IMR-90 (cell line): ENCODE measurements at regions not wholly inside any gene's neighbourhood (a gene's known extent, or its start where the extent isn't known, plus 50 kb on each side); places are given as distances from the start of the nearest gene placed in this dataset.

ENCODE experiments used
- ATAC-seq: fragments of 200-7000 bp; cut with Tn5 transposase; 2 replicates; pipeline ENCODE4 v1.9.1; 2020; ENCODE audit warnings: low read depth, mild to moderate bottlenecking, moderate library complexity
- BruUV-seq: library from RNA; stranded (reverse); fragments of 400-500 nt; replicated peaks from 2 replicates; lab custom pipeline; 2021; lab: Mats Ljungman, UMichigan
- CTCF ChIA-PET: fragments of 300-600 bp; formaldehyde crosslinking; extraction: SDS; loops from one replicate; lab custom pipeline; 2021; ENCODE audit warnings: antibody characterized with exemption; lab: Yijun Ruan, JAX
- POLR2A ChIA-PET: fragments of 300-600 bp; sonication (Branson Sonifier 250); formaldehyde crosslinking; loops from one replicate; lab custom pipeline; 2022; ENCODE audit warnings: antibody characterized with exemption; ENCODE audit not compliant: unreplicated experiment; lab: Charles Lee
- DNase-seq: peaks from one replicate; pipeline ENCODE4 v3.0.0; 2013
- H2AFZ ChIP-seq: replicated peaks from 2 replicates; pipeline ENCODE3; 2013; ENCODE audit warnings: low read length, mild to moderate bottlenecking; ENCODE audit not compliant: poor library complexity
- H2AK5ac ChIP-seq: 2 replicates; pipeline ENCODE4 v1.6.1; 2013; ENCODE audit warnings: low read depth, low read length, inconsistent platforms
- H2AK9ac ChIP-seq: replicated peaks from 2 replicates; pipeline ENCODE3; 2013; ENCODE audit warnings: mild to moderate bottlenecking, low read depth, low read length, moderate library complexity; ENCODE audit not compliant: poor library complexity
- H2BK120ac ChIP-seq: 2 replicates; pipeline ENCODE4 v1.6.1; 2013; ENCODE audit warnings: low read depth, low read length, inconsistent platforms
- H2BK15ac ChIP-seq: 3 replicates; pipeline ENCODE4 v1.6.1; 2013; ENCODE audit warnings: low read depth, low read length, inconsistent platforms
- H2BK20ac ChIP-seq: 2 replicates; pipeline ENCODE4 v1.6.1; 2013; ENCODE audit warnings: low read depth, mild to moderate bottlenecking, inconsistent platforms, low read length, moderate library complexity
- H2BK5ac ChIP-seq: 2 replicates; pipeline ENCODE4 v1.6.1; 2013; ENCODE audit warnings: mild to moderate bottlenecking, low read depth, low read length, inconsistent platforms; ENCODE audit not compliant: poor library complexity, severe bottlenecking
- H3K14ac ChIP-seq: replicated peaks from 2 replicates; pipeline ENCODE4 v1.6.1; 2013; ENCODE audit warnings: low read depth, low read length, inconsistent platforms
- H3K18ac ChIP-seq: 2 replicates; pipeline ENCODE4 v1.6.1; 2013; ENCODE audit warnings: low read depth, low read length, control low read depth
- H3K23ac ChIP-seq: 2 replicates; pipeline ENCODE4 v1.6.1; 2013; ENCODE audit warnings: low read depth, low read length, inconsistent platforms
- H3K27ac ChIP-seq: 2 replicates; pipeline ENCODE4 v1.5.1; 2013; ENCODE audit warnings: mild to moderate bottlenecking, control low read depth, low read length; ENCODE audit not compliant: insufficient read depth
- H3K27me3 ChIP-seq: 2 replicates; pipeline ENCODE4 v1.6.1; 2013; ENCODE audit warnings: low read length; ENCODE audit not compliant: control insufficient read depth, insufficient read depth
- H3K36me3 ChIP-seq: 2 replicates; pipeline ENCODE4 v1.6.1; 2013; ENCODE audit warnings: low read length, mixed read lengths; ENCODE audit not compliant: control insufficient read depth, insufficient read depth
- H3K4ac ChIP-seq: 2 replicates; pipeline ENCODE4 v1.6.1; 2013; ENCODE audit warnings: low read depth, low read length, inconsistent platforms
- H3K4me1 ChIP-seq: 2 replicates; pipeline ENCODE4 v1.6.1; 2013; ENCODE audit warnings: low read length, mixed read lengths; ENCODE audit not compliant: control insufficient read depth, insufficient read depth
- H3K4me2 ChIP-seq: 2 replicates; pipeline ENCODE4 v1.6.1; 2013; ENCODE audit warnings: low read depth, mild to moderate bottlenecking, control low read depth, low read length, moderate library complexity
- H3K4me3 ChIP-seq: 2 replicates; pipeline ENCODE4 v1.5.1; 2013; ENCODE audit warnings: low read depth, mild to moderate bottlenecking, control low read depth, low read length, moderate library complexity; ENCODE audit not compliant: insufficient read depth
- H3K56ac ChIP-seq: 2 replicates; pipeline ENCODE4 v1.6.1; 2013; ENCODE audit warnings: low read length, inconsistent platforms; ENCODE audit not compliant: insufficient read depth; ENCODE audit errors: extremely low read depth
- H3K79me1 ChIP-seq, 2 experiments: 2 replicates each; pipeline ENCODE4 v1.6.1; 2013; ENCODE audit warnings: low read length in 2 of 2, inconsistent platforms in 1 of 2, low read depth in 1 of 2
- H3K9ac ChIP-seq: 2 replicates; pipeline ENCODE4 v1.6.1; 2013; ENCODE audit warnings: low read depth, low read length, control low read depth
- H3K9me1 ChIP-seq: 2 replicates; pipeline ENCODE4 v1.6.1; 2013; ENCODE audit warnings: low read length, inconsistent platforms; ENCODE audit not compliant: insufficient read depth
- H3K9me3 ChIP-seq: 2 replicates; pipeline ENCODE4 v1.6.1; 2013; ENCODE audit warnings: low read length; ENCODE audit not compliant: control insufficient read depth, insufficient read depth
- H4K20me1 ChIP-seq: 2 replicates; pipeline ENCODE4 v1.6.1; 2013; ENCODE audit warnings: low read length, inconsistent platforms; ENCODE audit not compliant: insufficient read depth
- H4K5ac ChIP-seq: 2 replicates; pipeline ENCODE4 v1.6.1; 2013; ENCODE audit warnings: mild to moderate bottlenecking, low read depth, low read length, control low read depth
- H4K8ac ChIP-seq, 2 experiments: 2 replicates each; pipeline ENCODE4 v1.6.1; 2013; ENCODE audit warnings: low read depth in 2 of 2, low read length in 2 of 2, control low read depth in 1 of 2, inconsistent platforms in 1 of 2
- H4K91ac ChIP-seq: 2 replicates; pipeline ENCODE4 v1.6.1; 2013; ENCODE audit warnings: low read depth, low read length, inconsistent platforms; ENCODE audit not compliant: insufficient read depth
- BHLHE40 ChIP-seq: fragments of 150-350 bp; IDR thresholded peaks from 2 replicates; pipeline ENCODE4 v1.6.1; 2016; ENCODE audit warnings: mild to moderate bottlenecking, low read depth, low read length
- MAZ ChIP-seq: IDR thresholded peaks from 2 replicates; pipeline ENCODE4 v1.6.1; 2012; ENCODE audit warnings: low read depth, mild to moderate bottlenecking, low read length, improper control_type of control experiment, moderate library complexity, borderline replicate concordance
- POLR2A ChIP-seq: IDR thresholded peaks from 2 replicates; pipeline ENCODE4 v1.6.1; 2012; ENCODE audit warnings: mild to moderate bottlenecking, low read depth, low read length
- RAD21 ChIP-seq: IDR thresholded peaks from 2 replicates; pipeline ENCODE4 v1.6.1; 2012; ENCODE audit warnings: low read length, improper control_type of control experiment
- RCOR1 ChIP-seq: IDR thresholded peaks from 2 replicates; pipeline ENCODE4 v1.6.1; 2012; ENCODE audit warnings: mild to moderate bottlenecking, low read length, improper control_type of control experiment; ENCODE audit not compliant: insufficient replicate concordance
- RFX5 ChIP-seq: IDR thresholded peaks from 2 replicates; pipeline ENCODE4 v1.8.0; 2012; ENCODE audit warnings: low read depth, mild to moderate bottlenecking, low read length, moderate library complexity
- WGBS, 2 experiments: methylation state at CpG; one replicate each; pipeline versions ENCODE4 v1.1.5 to v1.1.7; 2013; ENCODE audit warnings: missing lambda C conversion rate in 2 of 2; ENCODE audit not compliant: insufficient read length in 1 of 2; ENCODE audit errors: extremely low coverage in 2 of 2; 5-methylcytosine and 5-hydroxymethylcytosine counted together
- dilution Hi-C: fragments of 300-500 bp; cut with HindIII; formaldehyde crosslinking; loops from one replicate; pipeline ENCODE4 v1.14.3; 2018; ENCODE audit warnings: low sequenced_read_pairs; ENCODE audit not compliant: unreplicated experiment
- in situ Hi-C: fragments of 300-500 bp; cut with MboI; formaldehyde crosslinking; loops from 3 replicates; pipeline ENCODE4 v1.14.3; 2019; ENCODE audit warnings: low sequenced_read_pairs, inconsistent platforms, mixed read lengths
- intact Hi-C: fragments of 100-400 bp; cut with micrococcal nuclease; formaldehyde crosslinking; loops from 2 replicates; pipeline ENCODE4 v1.10.0; 2022
- TF ChIP-seq, protein P1 (sequence below): fragments of 150-350 bp; IDR thresholded peaks from 2 replicates; pipeline ENCODE4 v1.6.1; 2016; ENCODE audit warnings: low read depth, mild to moderate bottlenecking, low read length, moderate library complexity, borderline replicate concordance
- TF ChIP-seq, protein P2 (sequence below): conservative IDR thresholded peaks from 2 replicates; pipeline ENCODE4 v1.5.1; 2012; ENCODE audit warnings: mild to moderate bottlenecking, low read depth, low read length, improper control_type of control experiment

DNA sequence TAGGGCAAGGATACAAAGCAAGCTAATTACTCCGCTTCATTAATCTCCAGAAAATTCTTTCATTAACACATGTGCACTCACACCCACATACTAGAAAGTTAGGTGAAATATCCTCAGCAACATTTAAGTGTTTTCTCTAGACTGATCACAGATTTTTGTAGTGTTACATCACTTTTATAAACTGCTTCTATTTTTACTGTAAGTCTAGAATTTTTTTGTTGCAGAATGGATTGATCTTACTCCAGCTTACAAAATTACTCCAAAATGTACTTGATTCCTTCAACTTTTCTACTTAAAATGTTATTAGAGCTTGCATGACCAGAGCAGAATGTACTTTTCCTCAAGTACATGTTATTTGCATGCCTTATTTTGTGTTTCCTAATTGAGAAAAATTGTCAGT lies 2325.2 kb downstream of the PCDH7 start:
- H3K4me1 ChIP-seq: no peaks in the 10 kb centered on the region
- no peak overlapping the region for H3K9ac ChIP-seq
- H3K4ac ChIP-seq: no peak overlapping the region
- no peak overlapping the region for H2AK5ac ChIP-seq
- H2BK5ac ChIP-seq: no peak overlapping the region
- H3K18ac ChIP-seq: no peak overlapping the region
- in situ Hi-C loops (no loop called here), dilution Hi-C loops (no loop called here), intact Hi-C loops (no loop called here)
- DNase-seq: no peak
- no peak overlapping the region for H3K27ac ChIP-seq
- H3K9me1 ChIP-seq: no peaks in the 10 kb centered on the region
- H4K20me1 ChIP-seq: no peaks in the 10 kb centered on the region
- no CpG with 5 or more reads among the region's 1 CpG for WGBS, 2 experiments
- no peak overlapping the region for H2AFZ ChIP-seq
- H3K9me3 ChIP-seq: no peaks in the 10 kb centered on the region
- H2BK15ac ChIP-seq: no peak overlapping the region
- H3K56ac ChIP-seq: no peak overlapping the region
- no peak for ATAC-seq
- no peak overlapping the region for H4K8ac ChIP-seq
- H3K23ac ChIP-seq: no peak overlapping the region
- no TSS peak for BruUV-seq
- no peak overlapping the region for H2BK20ac ChIP-seq
- no peak overlapping the region for H2AK9ac ChIP-seq
- H3K27me3 ChIP-seq: no peaks in the 10 kb centered on the region
- ChIA-PET CTCF (interaction anchor here (0.6 kb wide), 1 partner anchor 1493 kb away, joined by 3 read pairs; no protein-coding TSS in a partner anchor), POLR2A (no interaction called here)
- no peak overlapping the region for H3K4me2 ChIP-seq
- TF ChIP-seq RCOR1: no peak
- TF ChIP-seq MAZ: no peak
- TF ChIP-seq RFX5: no peak
- no peak for TF ChIP-seq POLR2A
- no peak for TF ChIP-seq BHLHE40
- TF ChIP-seq, protein P1, sequence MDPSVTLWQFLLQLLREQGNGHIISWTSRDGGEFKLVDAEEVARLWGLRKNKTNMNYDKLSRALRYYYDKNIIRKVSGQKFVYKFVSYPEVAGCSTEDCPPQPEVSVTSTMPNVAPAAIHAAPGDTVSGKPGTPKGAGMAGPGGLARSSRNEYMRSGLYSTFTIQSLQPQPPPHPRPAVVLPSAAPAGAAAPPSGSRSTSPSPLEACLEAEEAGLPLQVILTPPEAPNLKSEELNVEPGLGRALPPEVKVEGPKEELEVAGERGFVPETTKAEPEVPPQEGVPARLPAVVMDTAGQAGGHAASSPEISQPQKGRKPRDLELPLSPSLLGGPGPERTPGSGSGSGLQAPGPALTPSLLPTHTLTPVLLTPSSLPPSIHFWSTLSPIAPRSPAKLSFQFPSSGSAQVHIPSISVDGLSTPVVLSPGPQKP: no peak
- TF ChIP-seq, protein P2, sequence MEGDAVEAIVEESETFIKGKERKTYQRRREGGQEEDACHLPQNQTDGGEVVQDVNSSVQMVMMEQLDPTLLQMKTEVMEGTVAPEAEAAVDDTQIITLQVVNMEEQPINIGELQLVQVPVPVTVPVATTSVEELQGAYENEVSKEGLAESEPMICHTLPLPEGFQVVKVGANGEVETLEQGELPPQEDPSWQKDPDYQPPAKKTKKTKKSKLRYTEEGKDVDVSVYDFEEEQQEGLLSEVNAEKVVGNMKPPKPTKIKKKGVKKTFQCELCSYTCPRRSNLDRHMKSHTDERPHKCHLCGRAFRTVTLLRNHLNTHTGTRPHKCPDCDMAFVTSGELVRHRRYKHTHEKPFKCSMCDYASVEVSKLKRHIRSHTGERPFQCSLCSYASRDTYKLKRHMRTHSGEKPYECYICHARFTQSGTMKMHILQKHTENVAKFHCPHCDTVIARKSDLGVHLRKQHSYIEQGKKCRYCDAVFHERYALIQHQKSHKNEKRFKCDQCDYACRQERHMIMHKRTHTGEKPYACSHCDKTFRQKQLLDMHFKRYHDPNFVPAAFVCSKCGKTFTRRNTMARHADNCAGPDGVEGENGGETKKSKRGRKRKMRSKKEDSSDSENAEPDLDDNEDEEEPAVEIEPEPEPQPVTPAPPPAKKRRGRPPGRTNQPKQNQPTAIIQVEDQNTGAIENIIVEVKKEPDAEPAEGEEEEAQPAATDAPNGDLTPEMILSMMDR: no peak
- no peak for TF ChIP-seq RAD21
- H3K14ac ChIP-seq: no peak overlapping the region
- H3K36me3 ChIP-seq: no peaks in the 10 kb centered on the region
- no peak overlapping the region for H4K5ac ChIP-seq
- no peak overlapping the region for H4K91ac ChIP-seq
- H3K79me1 ChIP-seq: no peaks in the 10 kb centered on the region
- no peak overlapping the region for H3K4me3 ChIP-seq
- H2BK120ac ChIP-seq: no peak overlapping the region
